Type B pancreatic cell (in vitro differentiated cells): ENCODE measurements at regions not wholly inside any gene's neighbourhood (a gene's known extent, or its start where the extent isn't known, plus 50 kb on each side); places are given as distances from the start of the nearest gene placed in this dataset.

Experiments
- DNase-seq: peaks from one replicate; pipeline ENCODE4 v3.0.0; 2021; ENCODE audit warnings: mixed read lengths; ENCODE audit not compliant: unreplicated experiment; ENCODE audit errors: extremely low spot score
- H3K27ac Mint-ChIP-seq: 2 replicates; pipeline ENCODE4 v1.8.0; 2021; ENCODE audit warnings: mild to moderate bottlenecking, mixed read lengths
- H3K27me3 Mint-ChIP-seq: 2 replicates; pipeline ENCODE4 v1.8.0; 2021; ENCODE audit warnings: mixed read lengths
- H3K36me3 Mint-ChIP-seq: 2 replicates; pipeline ENCODE4 v1.8.0; 2021; ENCODE audit warnings: mixed read lengths
- H3K4me1 Mint-ChIP-seq: one replicate; pipeline ENCODE4 v1.8.0; 2021; ENCODE audit warnings: mixed read lengths; ENCODE audit not compliant: unreplicated experiment
- H3K4me3 Mint-ChIP-seq: 2 replicates; pipeline ENCODE4 v1.8.0; 2021; ENCODE audit warnings: mild to moderate bottlenecking, mixed read lengths
- H3K9me3 Mint-ChIP-seq: 2 replicates; pipeline ENCODE4 v1.8.0; 2021; ENCODE audit warnings: mixed read lengths
- CTCF ChIP-seq: fragments of 200-600 bp; sonication (generic); conservative IDR thresholded peaks from 2 replicates; pipeline ENCODE4 v1.5.0; 2021; ENCODE audit warnings: antibody characterized with exemption, mild to moderate bottlenecking

- H3K4me3 Mint-ChIP-seq: no peak overlapping the region
- H3K9me3 Mint-ChIP-seq: no peaks in the 10 kb centered on the region
- TF ChIP-seq CTCF: no peak
- peaks cover 17% of the 10 kb centered on the region for H3K27me3 Mint-ChIP-seq
- no peak overlapping the region for H3K27ac Mint-ChIP-seq
- H3K36me3 Mint-ChIP-seq: no peaks in the 10 kb centered on the region
- no peak for DNase-seq
- H3K4me1 Mint-ChIP-seq: no peaks in the 10 kb centered on the region
These were observed 52.1 kb upstream of the MYRIP start for GRCh38 chr3:39757307-39757706.
